Caco-2 (cell line): ENCODE measurements at regions not wholly inside any gene's neighbourhood (a gene's known extent, or its start where the extent isn't known, plus 50 kb on each side); places are given as distances from the start of the nearest gene placed in this dataset.

Experiments
- BruUV-seq: library from RNA; stranded (reverse); fragments of 400-500 nt; replicated peaks from 2 replicates; lab custom pipeline; 2021; lab: Mats Ljungman, UMichigan
- CTCF ChIA-PET: fragments of 300-600 bp; sonication (Branson Sonifier 250); formaldehyde crosslinking; loops from one replicate; lab custom pipeline; 2022; ENCODE audit warnings: antibody characterized with exemption; lab: Charles Lee
- POLR2A ChIA-PET: fragments of 300-600 bp; sonication (Branson Sonifier 250); formaldehyde crosslinking; loops from one replicate; lab custom pipeline; 2022; ENCODE audit warnings: antibody characterized with exemption; lab: Charles Lee
- DNase-seq, 2 experiments: peaks; one replicate each; pipeline versions ENCODE4 v3.0.0 to v3.0.0-alpha.2; 2020 to 2022
- H3K27me3 ChIP-seq: replicated peaks from 2 replicates; pipeline ENCODE4 v1.6.0; 2011; ENCODE audit warnings: low read length; ENCODE audit not compliant: control insufficient read depth, insufficient read depth
- H3K36me3 ChIP-seq: 2 replicates; pipeline ENCODE4 v1.5.1; 2011; ENCODE audit warnings: low read length; ENCODE audit not compliant: control insufficient read depth, insufficient read depth
- H3K4me1 ChIP-seq: fragments of 250-450 bp; sonication (Bioruptor Pico); 2 replicates; pipeline ENCODE4 v1.5.1; 2020; ENCODE audit warnings: mild to moderate bottlenecking
- H3K4me3 ChIP-seq: 2 replicates; pipeline ENCODE4 v1.5.1; 2011; ENCODE audit warnings: low read depth, mild to moderate bottlenecking, control low read depth, low read length
- H3K9me3 ChIP-seq: fragments of 250-450 bp; sonication (Bioruptor Pico); 2 replicates; pipeline ENCODE4 v1.5.1; 2020; ENCODE audit warnings: mild to moderate bottlenecking, moderate library complexity
- H3K27ac Mint-ChIP-seq: one replicate; pipeline ENCODE4 v1.8.0; 2022; ENCODE audit warnings: mixed read lengths; ENCODE audit not compliant: unreplicated experiment
- H3K27me3 Mint-ChIP-seq: one replicate; pipeline ENCODE4 v1.8.0; 2022; ENCODE audit warnings: mixed read lengths; ENCODE audit not compliant: insufficient read depth, unreplicated experiment
- H3K36me3 Mint-ChIP-seq: one replicate; pipeline ENCODE4 v1.8.0; 2022; ENCODE audit warnings: mild to moderate bottlenecking, mixed read lengths; ENCODE audit not compliant: insufficient read depth, unreplicated experiment
- H3K4me1 Mint-ChIP-seq: one replicate; pipeline ENCODE4 v1.8.0; 2022; ENCODE audit warnings: low read depth, mixed read lengths; ENCODE audit not compliant: unreplicated experiment
- H3K4me3 Mint-ChIP-seq: one replicate; pipeline ENCODE4 v1.8.0; 2022; ENCODE audit warnings: mild to moderate bottlenecking, moderate library complexity, mixed read lengths; ENCODE audit not compliant: unreplicated experiment
- H3K9me3 Mint-ChIP-seq: one replicate; pipeline ENCODE4 v1.8.0; 2022; ENCODE audit warnings: mixed read lengths; ENCODE audit not compliant: unreplicated experiment
- CTCF ChIP-seq, 2 experiments: fragments of 200-600 bp in 1 of 2; IDR thresholded peaks; 1 replicate in 1 of 2; 2 replicates in 1 of 2; pipeline versions ENCODE4 v1.5.1 to v1.8.0; 2011 to 2022; ENCODE audit warnings: antibody characterized with exemption in 1 of 2, control low read depth in 1 of 2, inconsistent platforms in 1 of 2, low read depth in 1 of 2, low read length in 1 of 2, mild to moderate bottlenecking in 1 of 2, moderate library complexity in 1 of 2; ENCODE audit not compliant: insufficient read depth in 1 of 2, severe bottlenecking in 1 of 2, unreplicated experiment in 1 of 2
- intact Hi-C: fragments of 100-400 bp; cut with micrococcal nuclease; formaldehyde crosslinking; loops from one replicate; pipeline ENCODE4 v1.10.0; 2022; ENCODE audit not compliant: unreplicated experiment

DNA sequence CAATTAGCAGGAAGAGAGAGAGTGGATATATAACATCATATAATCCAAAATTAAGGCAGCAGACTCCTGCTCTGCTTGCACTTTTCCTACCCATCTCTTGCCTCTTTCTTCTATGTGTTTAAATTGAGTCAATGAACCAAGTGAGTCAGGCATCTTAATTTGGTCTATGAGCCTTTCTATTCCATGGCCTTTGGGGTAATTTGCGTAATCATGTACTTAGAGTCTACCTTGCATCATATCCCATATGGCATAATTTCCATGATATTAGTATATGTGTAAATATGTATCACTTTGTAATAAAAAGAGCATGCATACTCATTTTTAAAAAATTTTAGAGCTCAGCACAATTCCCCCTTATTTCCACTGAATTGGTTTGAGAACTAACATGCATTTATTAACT is 555.2 kb downstream of the STK39 start:
- Histone ChIP-seq H3K27me3 (no peaks in the 10 kb centered on the region), H3K9me3 (no peaks in the 10 kb centered on the region), H3K4me3 (no peak overlapping the region), H3K4me1 (no peaks in the 10 kb centered on the region), H3K36me3 (no peaks in the 10 kb centered on the region)
- no TSS peak for BruUV-seq
- DNase-seq = no peak
- intact Hi-C loops = no loop called here
- Mint-ChIP-seq H3K9me3 (no peaks in the 10 kb centered on the region), H3K4me3 (no peak overlapping the region), H3K36me3 (no peaks in the 10 kb centered on the region), H3K27ac (no peak overlapping the region), H3K27me3 (peaks cover 2% of the 10 kb centered on the region), H3K4me1 (no peaks in the 10 kb centered on the region)
- TF ChIP-seq CTCF (IDR thresholded peaks at IDR 0.05; ENCODE audit: insufficient read depth in 1 of 2, low read depth in 1 of 2, low read length in 1 of 2, severe bottlenecking in 1 of 2, unreplicated experiment in 1 of 2) = no peak
- ChIA-PET POLR2A (no interaction called here), CTCF (no interaction called here)

GRCh38 chr2:167689444-167689843 is 558.0 kb downstream of the STK39 start:
- Histone ChIP-seq H3K4me3 (no peak overlapping the region), H3K9me3 (no peaks in the 10 kb centered on the region), H3K36me3 (no peaks in the 10 kb centered on the region), H3K27me3 (no peaks in the 10 kb centered on the region), H3K4me1 (no peaks in the 10 kb centered on the region)
- POLR2A ChIA-PET = no interaction called here
- no peak overlapping the region for H3K27ac Mint-ChIP-seq
- peaks cover 2% of the 10 kb centered on the region for H3K27me3 Mint-ChIP-seq
- intact Hi-C loops = loop anchor here (2.0 kb wide), 1 partner anchor 429 kb away; no protein-coding TSS in a partner anchor
- no peaks in the 10 kb centered on the region for H3K4me1 Mint-ChIP-seq
- BruUV-seq = no TSS peak
- H3K36me3 Mint-ChIP-seq = no peaks in the 10 kb centered on the region
- CTCF ChIA-PET = no interaction called here
- H3K4me3 Mint-ChIP-seq = no peak overlapping the region
- no peaks in the 10 kb centered on the region for H3K9me3 Mint-ChIP-seq
- peak; percentile 17 to 27 for TF ChIP-seq CTCF (IDR thresholded peaks at IDR 0.05; ENCODE audit: insufficient read depth in 1 of 2, low read depth in 1 of 2, low read length in 1 of 2, severe bottlenecking in 1 of 2, unreplicated experiment in 1 of 2)
- peak in 1 of 2 experiments; percentile 35 for DNase-seq

- Mint-ChIP-seq H3K4me1 (no peaks in the 10 kb centered on the region), H3K9me3 (no peaks in the 10 kb centered on the region), H3K27ac (no peak overlapping the region), H3K36me3 (no peaks in the 10 kb centered on the region), H3K4me3 (no peak overlapping the region), H3K27me3 (peaks cover 2% of the 10 kb centered on the region)
- H3K9me3 ChIP-seq = no peaks in the 10 kb centered on the region
- no peak for TF ChIP-seq CTCF (IDR thresholded peaks at IDR 0.05; ENCODE audit: insufficient read depth in 1 of 2, low read depth in 1 of 2, low read length in 1 of 2, severe bottlenecking in 1 of 2, unreplicated experiment in 1 of 2)
- intact Hi-C loops = no loop called here
- POLR2A ChIA-PET = no interaction called here
- DNase-seq = no peak
- no peaks in the 10 kb centered on the region for H3K4me1 ChIP-seq
- CTCF ChIA-PET = no interaction called here
- H3K36me3 ChIP-seq = no peaks in the 10 kb centered on the region
- BruUV-seq = no TSS peak
- H3K4me3 ChIP-seq = no peak overlapping the region
- no peaks in the 10 kb centered on the region for H3K27me3 ChIP-seq
Observed at GRCh38 chr2:167686691-167687090, 560.7 kb downstream of the STK39 start.
